ENCODE measurements at regions not wholly inside any gene's neighbourhood (a gene's known extent, or its start where the extent isn't known, plus 50 kb on each side); places are given as distances from the start of the nearest gene placed in this dataset.
"Not testable (repeated sequence)": the region's sequence is repeated elsewhere in the genome, so short reads cannot be mapped to it uniquely, and the experiment has no call there.

DNA sequence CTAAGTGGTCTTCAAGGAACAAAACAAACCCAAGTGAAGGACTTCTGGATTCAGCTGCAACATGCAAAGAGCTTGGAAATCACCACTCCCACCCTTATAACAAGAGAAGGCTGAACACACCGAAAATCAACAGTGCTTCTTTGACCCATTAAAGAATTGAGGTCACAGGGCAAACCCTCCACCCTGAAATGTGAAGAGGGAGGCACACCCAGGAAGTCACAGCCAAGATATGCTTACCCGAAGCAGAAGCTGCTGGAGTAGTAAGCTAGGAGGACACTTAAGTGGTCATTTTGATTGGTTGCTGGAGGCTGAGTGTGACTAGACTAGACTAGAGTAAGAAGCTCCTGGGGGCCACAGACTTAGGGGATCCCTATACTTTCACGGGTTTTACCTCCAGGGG lies 188.2 kb upstream of the SSTR4 start:
- Histone ChIP-seq H3K27ac (ENCODE audit: low read length, poor library complexity, severe bottlenecking) (no peak overlapping the region), H3K9me3 (ENCODE audit: control insufficient read depth, low read length) (peaks cover 13% of the 10 kb centered on the region), H2BK5ac (ENCODE audit: low read depth, low read length, poor library complexity, severe bottlenecking) (no peak overlapping the region), H3K23ac (ENCODE audit: low read length in 2 of 2) (no peak overlapping the region), H4K91ac (ENCODE audit: low read length) (no peak overlapping the region), H3K4me2 (ENCODE audit: low read length, poor library complexity, severe bottlenecking) (no peak overlapping the region), H2BK120ac (ENCODE audit: low read depth, low read length) (no peak overlapping the region), H2AFZ (ENCODE audit: low read depth, low read length) (no peak overlapping the region), H3K36me3 (ENCODE audit: control insufficient read depth in 1 of 2, insufficient read depth in 2 of 2, low read depth in 1 of 2, low read length in 2 of 2) (no peaks in the 10 kb centered on the region), H3K79me1 (replicated peaks; ENCODE audit: low read length, poor library complexity, severe bottlenecking) (no peaks in the 10 kb centered on the region), H2BK12ac (ENCODE audit: low read length in 2 of 2) (no peak overlapping the region), H2AK5ac (ENCODE audit: low read length, severe bottlenecking) (no peak overlapping the region), H3K4me3 (ENCODE audit: insufficient read depth in 1 of 2, low read depth in 1 of 2, low read length in 2 of 2) (no peak overlapping the region), H3K9ac (ENCODE audit: low read length) (no peak overlapping the region), H4K8ac (ENCODE audit: low read length) (no peak overlapping the region), H3K14ac (ENCODE audit: low read length in 2 of 2) (no peak overlapping the region), H3K4me1 (ENCODE audit: control insufficient read depth, insufficient read depth, low read depth, low read length) (no peaks in the 10 kb centered on the region), H3K4ac (ENCODE audit: low read depth in 1 of 2, low read length in 2 of 2) (no peak overlapping the region), H2BK15ac (ENCODE audit: low read depth, poor library complexity, severe bottlenecking) (no peak overlapping the region), H3K18ac (ENCODE audit: low read depth in 1 of 2, low read length in 2 of 2) (no peak overlapping the region), H3K27me3 (ENCODE audit: control insufficient read depth in 1 of 2, insufficient read depth in 1 of 2, low read length in 2 of 2) (peaks cover 6 to 22% of the 10 kb centered on the region in 2 experiments)
- 55% methylated on average over 3 of the region's 3 CpGs for WGBS
- no peak for DNase-seq

- Histone ChIP-seq H3K9ac (ENCODE audit: low read length) (no peak overlapping the region), H3K4ac (ENCODE audit: low read depth in 1 of 2, low read length in 2 of 2) (no peak overlapping the region)
Observed at GRCh38 chr20:22848364-22848763, 186.7 kb upstream of the SSTR4 start.

GRCh38 chr20:22851679-22852346 lies 183.3 kb upstream of the SSTR4 start:
- not testable (repeated sequence) for H4K8ac ChIP-seq (ENCODE audit: low read length); H3K4me1 ChIP-seq (ENCODE audit: control insufficient read depth, insufficient read depth, low read depth, low read length); H2BK12ac ChIP-seq (ENCODE audit: low read length in 2 of 2); H3K4me2 ChIP-seq (ENCODE audit: low read length, poor library complexity, severe bottlenecking); H2BK15ac ChIP-seq (ENCODE audit: low read depth, poor library complexity, severe bottlenecking); H3K27ac ChIP-seq (ENCODE audit: low read length, poor library complexity, severe bottlenecking); H3K27me3 ChIP-seq (ENCODE audit: control insufficient read depth in 1 of 2, insufficient read depth in 1 of 2, low read length in 2 of 2); H2BK120ac ChIP-seq (ENCODE audit: low read depth, low read length); H3K79me1 ChIP-seq (replicated peaks; ENCODE audit: low read length, poor library complexity, severe bottlenecking); H2AK5ac ChIP-seq (ENCODE audit: low read length, severe bottlenecking); H3K18ac ChIP-seq (ENCODE audit: low read depth in 1 of 2, low read length in 2 of 2); H2AFZ ChIP-seq (ENCODE audit: low read depth, low read length); H4K91ac ChIP-seq (ENCODE audit: low read length); H3K4me3 ChIP-seq (ENCODE audit: insufficient read depth in 1 of 2, low read depth in 1 of 2, low read length in 2 of 2); H3K14ac ChIP-seq (ENCODE audit: low read length in 2 of 2); H3K9ac ChIP-seq (ENCODE audit: low read length); H3K4ac ChIP-seq (ENCODE audit: low read depth in 1 of 2, low read length in 2 of 2); H3K36me3 ChIP-seq (ENCODE audit: control insufficient read depth in 1 of 2, insufficient read depth in 2 of 2, low read depth in 1 of 2, low read length in 2 of 2); H3K23ac ChIP-seq (ENCODE audit: low read length in 2 of 2); H2BK5ac ChIP-seq (ENCODE audit: low read depth, low read length, poor library complexity, severe bottlenecking)
- WGBS, result 6% methylated on average over 3 of the region's 3 CpGs
- peaks cover 10% of the 10 kb centered on the region for H3K9me3 ChIP-seq (ENCODE audit: control insufficient read depth, low read length)
- DNase-seq, result peak; percentile 43

More at GRCh38 chr20:22848364-22848763, 186.7 kb upstream of the SSTR4 start:
- no peak overlapping the region for H2BK12ac ChIP-seq (ENCODE audit: low read length in 2 of 2)
- H3K79me1 ChIP-seq (replicated peaks; ENCODE audit: low read length, poor library complexity, severe bottlenecking), result no peaks in the 10 kb centered on the region
- no peak overlapping the region for H3K23ac ChIP-seq (ENCODE audit: low read length in 2 of 2)
- H3K4me1 ChIP-seq (ENCODE audit: control insufficient read depth, insufficient read depth, low read depth, low read length), result no peaks in the 10 kb centered on the region
- H4K8ac ChIP-seq (ENCODE audit: low read length), result no peak overlapping the region
- H3K27me3 ChIP-seq (ENCODE audit: control insufficient read depth in 1 of 2, insufficient read depth in 1 of 2, low read length in 2 of 2), result peaks cover 0 to 8% of the 10 kb centered on the region in 2 experiments
- no CpG with 5 or more reads among the region's 1 CpG for WGBS
- no peak overlapping the region for H4K91ac ChIP-seq (ENCODE audit: low read length)
- no peak overlapping the region for H2BK15ac ChIP-seq (ENCODE audit: low read depth, poor library complexity, severe bottlenecking)
- no peak overlapping the region for H2BK120ac ChIP-seq (ENCODE audit: low read depth, low read length)
- H2BK5ac ChIP-seq (ENCODE audit: low read depth, low read length, poor library complexity, severe bottlenecking), result no peak overlapping the region
- no peak overlapping the region for H3K4me3 ChIP-seq (ENCODE audit: insufficient read depth in 1 of 2, low read depth in 1 of 2, low read length in 2 of 2)
- no peak overlapping the region for H3K18ac ChIP-seq (ENCODE audit: low read depth in 1 of 2, low read length in 2 of 2)
- H3K27ac ChIP-seq (ENCODE audit: low read length, poor library complexity, severe bottlenecking), result no peak overlapping the region
- H3K4me2 ChIP-seq (ENCODE audit: low read length, poor library complexity, severe bottlenecking), result no peak overlapping the region
- H3K36me3 ChIP-seq (ENCODE audit: control insufficient read depth in 1 of 2, insufficient read depth in 2 of 2, low read depth in 1 of 2, low read length in 2 of 2), result no peaks in the 10 kb centered on the region
- DNase-seq, result no peak
- H2AK5ac ChIP-seq (ENCODE audit: low read length, severe bottlenecking), result no peak overlapping the region
- H3K14ac ChIP-seq (ENCODE audit: low read length in 2 of 2), result no peak overlapping the region
- peaks cover 13% of the 10 kb centered on the region for H3K9me3 ChIP-seq (ENCODE audit: control insufficient read depth, low read length)
- H2AFZ ChIP-seq (ENCODE audit: low read depth, low read length), result no peak overlapping the region

GRCh38 chr20:22861231-22861980 lies 173.7 kb upstream of the SSTR4 start:
- no peak overlapping the region for H4K91ac ChIP-seq (ENCODE audit: low read length)
- no peak overlapping the region for H3K23ac ChIP-seq (ENCODE audit: low read length in 2 of 2)
- H2BK5ac ChIP-seq (ENCODE audit: low read depth, low read length, poor library complexity, severe bottlenecking), result no peak overlapping the region

More at GRCh38 chr20:22861231-22861980, 173.7 kb upstream of the SSTR4 start:
- H3K9ac ChIP-seq (ENCODE audit: low read length), result no peak overlapping the region
- H3K27me3 ChIP-seq (ENCODE audit: control insufficient read depth in 1 of 2, insufficient read depth in 1 of 2, low read length in 2 of 2), result peaks cover 8 to 15% of the 10 kb centered on the region in 2 experiments
- DNase-seq, result peak; percentile 50
- H2AFZ ChIP-seq (ENCODE audit: low read depth, low read length), result no peak overlapping the region
- no peaks in the 10 kb centered on the region for H3K4me1 ChIP-seq (ENCODE audit: control insufficient read depth, insufficient read depth, low read depth, low read length)
- no peak overlapping the region for H2BK15ac ChIP-seq (ENCODE audit: low read depth, poor library complexity, severe bottlenecking)
- H3K9me3 ChIP-seq (ENCODE audit: control insufficient read depth, low read length), result no peaks in the 10 kb centered on the region
- no peak overlapping the region for H3K14ac ChIP-seq (ENCODE audit: low read length in 2 of 2)
- H2BK12ac ChIP-seq (ENCODE audit: low read length in 2 of 2), result no peak overlapping the region
- no peaks in the 10 kb centered on the region for H3K79me1 ChIP-seq (replicated peaks; ENCODE audit: low read length, poor library complexity, severe bottlenecking)
- H4K8ac ChIP-seq (ENCODE audit: low read length), result no peak overlapping the region
- no peak overlapping the region for H2AK5ac ChIP-seq (ENCODE audit: low read length, severe bottlenecking)
- WGBS, result 79% methylated on average over 6 of the region's 11 CpGs
- no peak overlapping the region for H3K27ac ChIP-seq (ENCODE audit: low read length, poor library complexity, severe bottlenecking)
- no peak overlapping the region for H2BK120ac ChIP-seq (ENCODE audit: low read depth, low read length)
- H3K18ac ChIP-seq (ENCODE audit: low read depth in 1 of 2, low read length in 2 of 2), result no peak overlapping the region
- H3K4me2 ChIP-seq (ENCODE audit: low read length, poor library complexity, severe bottlenecking), result no peak overlapping the region
- no peak overlapping the region for H3K4ac ChIP-seq (ENCODE audit: low read depth in 1 of 2, low read length in 2 of 2)
- no peaks in the 10 kb centered on the region for H3K36me3 ChIP-seq (ENCODE audit: control insufficient read depth in 1 of 2, insufficient read depth in 2 of 2, low read depth in 1 of 2, low read length in 2 of 2)
- H3K4me3 ChIP-seq (ENCODE audit: insufficient read depth in 1 of 2, low read depth in 1 of 2, low read length in 2 of 2), result no peak overlapping the region

All from mesenchymal stem cell (in vitro differentiated cells and primary cell).